MCF 10A (cell line): ENCODE measurements at regions not wholly inside any gene's neighbourhood (a gene's known extent, or its start where the extent isn't known, plus 50 kb on each side); places are given as distances from the start of the nearest gene placed in this dataset.

Experiments
- BruUV-seq: library from RNA; stranded (reverse); fragments of 400-500 nt; replicated peaks from 2 replicates; lab custom pipeline; 2021; lab: Mats Ljungman, UMichigan
- CTCF ChIA-PET: fragments of 300-600 bp; sonication (Branson Sonifier 250); formaldehyde crosslinking; extraction: SDS; loops from one replicate; lab custom pipeline; 2021; ENCODE audit warnings: antibody characterized with exemption, inconsistent platforms; lab: Yijun Ruan, JAX
- POLR2A ChIA-PET: fragments of 300-600, 350-650 bp; sonication (Branson Sonifier 250); formaldehyde crosslinking; extraction: SDS; loops from one replicate; lab custom pipeline; 2020; ENCODE audit warnings: antibody characterized with exemption, inconsistent platforms; lab: Yijun Ruan, JAX
- DNase-seq: peaks from one replicate; pipeline ENCODE4 v3.0.0-alpha.2; 2018; ENCODE audit not compliant: unreplicated experiment
- H3K27ac Mint-ChIP-seq: one replicate; pipeline ENCODE4 v1.8.0; 2022; ENCODE audit warnings: mild to moderate bottlenecking, low read depth, mixed read lengths; ENCODE audit not compliant: unreplicated experiment
- H3K27me3 Mint-ChIP-seq: one replicate; pipeline ENCODE4 v1.8.0; 2022; ENCODE audit warnings: mixed read lengths; ENCODE audit not compliant: insufficient read depth, unreplicated experiment
- H3K36me3 Mint-ChIP-seq: one replicate; pipeline ENCODE4 v1.8.0; 2022; ENCODE audit warnings: mild to moderate bottlenecking, moderate library complexity, mixed read lengths; ENCODE audit not compliant: insufficient read depth, unreplicated experiment
- H3K4me1 Mint-ChIP-seq: one replicate; pipeline ENCODE4 v1.8.0; 2022; ENCODE audit warnings: mixed read lengths; ENCODE audit not compliant: insufficient read depth, unreplicated experiment
- H3K4me3 Mint-ChIP-seq: one replicate; pipeline ENCODE4 v1.8.0; 2022; ENCODE audit warnings: mild to moderate bottlenecking, moderate library complexity, mixed read lengths; ENCODE audit not compliant: unreplicated experiment
- H3K9me3 Mint-ChIP-seq: one replicate; pipeline ENCODE4 v1.8.0; 2022; ENCODE audit warnings: mixed read lengths; ENCODE audit not compliant: unreplicated experiment
- intact Hi-C: fragments of 100-400 bp; cut with micrococcal nuclease; formaldehyde crosslinking; loops from 2 replicates; pipeline ENCODE4 v1.14.1; 2022
- TF ChIP-seq, protein P1 (sequence below): fragments of 200-600 bp; IDR thresholded peaks from one replicate; pipeline ENCODE4 v1.8.0; 2022; ENCODE audit warnings: antibody characterized with exemption, mild to moderate bottlenecking; ENCODE audit not compliant: unreplicated experiment

DNA sequence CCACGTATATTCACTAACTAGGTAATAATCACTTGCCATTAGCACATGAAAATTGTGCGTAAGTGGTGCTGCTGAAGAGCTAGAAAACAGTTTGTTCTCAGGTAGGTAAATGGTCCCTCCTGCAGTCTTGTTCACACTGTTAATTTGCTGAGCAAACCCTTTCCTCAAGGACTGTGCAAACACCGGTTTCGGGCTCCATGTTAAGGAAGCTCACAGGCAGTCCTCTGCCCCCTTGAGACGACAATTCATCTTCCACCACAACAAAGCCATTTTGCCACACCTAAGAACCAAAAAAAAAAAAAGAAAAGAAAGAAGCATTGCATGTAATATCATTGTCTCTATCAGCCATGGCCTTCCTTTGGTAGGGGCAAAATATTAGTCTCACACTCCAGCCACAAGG, 193.9 kb downstream of the BCL11A start:
- TF ChIP-seq, protein P1, sequence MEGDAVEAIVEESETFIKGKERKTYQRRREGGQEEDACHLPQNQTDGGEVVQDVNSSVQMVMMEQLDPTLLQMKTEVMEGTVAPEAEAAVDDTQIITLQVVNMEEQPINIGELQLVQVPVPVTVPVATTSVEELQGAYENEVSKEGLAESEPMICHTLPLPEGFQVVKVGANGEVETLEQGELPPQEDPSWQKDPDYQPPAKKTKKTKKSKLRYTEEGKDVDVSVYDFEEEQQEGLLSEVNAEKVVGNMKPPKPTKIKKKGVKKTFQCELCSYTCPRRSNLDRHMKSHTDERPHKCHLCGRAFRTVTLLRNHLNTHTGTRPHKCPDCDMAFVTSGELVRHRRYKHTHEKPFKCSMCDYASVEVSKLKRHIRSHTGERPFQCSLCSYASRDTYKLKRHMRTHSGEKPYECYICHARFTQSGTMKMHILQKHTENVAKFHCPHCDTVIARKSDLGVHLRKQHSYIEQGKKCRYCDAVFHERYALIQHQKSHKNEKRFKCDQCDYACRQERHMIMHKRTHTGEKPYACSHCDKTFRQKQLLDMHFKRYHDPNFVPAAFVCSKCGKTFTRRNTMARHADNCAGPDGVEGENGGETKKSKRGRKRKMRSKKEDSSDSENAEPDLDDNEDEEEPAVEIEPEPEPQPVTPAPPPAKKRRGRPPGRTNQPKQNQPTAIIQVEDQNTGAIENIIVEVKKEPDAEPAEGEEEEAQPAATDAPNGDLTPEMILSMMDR = no peak
- CTCF ChIA-PET = interaction anchor here (0.8 to 1.0 kb wide), 2 partner anchors 10 to 57 kb away, joined by 3 read pairs; no protein-coding TSS in a partner anchor
- H3K27me3 Mint-ChIP-seq = no peaks in the 10 kb centered on the region
- intact Hi-C loops = no loop called here
- POLR2A ChIA-PET = no interaction called here
- DNase-seq = no peak
- H3K4me1 Mint-ChIP-seq = peaks cover 5% of the 10 kb centered on the region
- no peaks in the 10 kb centered on the region for H3K9me3 Mint-ChIP-seq
- H3K27ac Mint-ChIP-seq = no peak overlapping the region
- no peak overlapping the region for H3K4me3 Mint-ChIP-seq
- no TSS peak for BruUV-seq
- no peaks in the 10 kb centered on the region for H3K36me3 Mint-ChIP-seq

- intact Hi-C loops = no loop called here
- TF ChIP-seq, protein P1 = no peak
- no peaks in the 10 kb centered on the region for H3K27me3 Mint-ChIP-seq
- CTCF ChIA-PET = no interaction called here
- H3K9me3 Mint-ChIP-seq = no peaks in the 10 kb centered on the region
- POLR2A ChIA-PET = no interaction called here
- peaks cover 8% of the 10 kb centered on the region for H3K4me1 Mint-ChIP-seq
- DNase-seq = no peak
- H3K4me3 Mint-ChIP-seq = no peak overlapping the region
- no TSS peak for BruUV-seq
- no peaks in the 10 kb centered on the region for H3K36me3 Mint-ChIP-seq
- H3K27ac Mint-ChIP-seq = no peak overlapping the region
These were observed 195.0 kb downstream of the BCL11A start for GRCh38 chr2:60358476-60358875.

DNA sequence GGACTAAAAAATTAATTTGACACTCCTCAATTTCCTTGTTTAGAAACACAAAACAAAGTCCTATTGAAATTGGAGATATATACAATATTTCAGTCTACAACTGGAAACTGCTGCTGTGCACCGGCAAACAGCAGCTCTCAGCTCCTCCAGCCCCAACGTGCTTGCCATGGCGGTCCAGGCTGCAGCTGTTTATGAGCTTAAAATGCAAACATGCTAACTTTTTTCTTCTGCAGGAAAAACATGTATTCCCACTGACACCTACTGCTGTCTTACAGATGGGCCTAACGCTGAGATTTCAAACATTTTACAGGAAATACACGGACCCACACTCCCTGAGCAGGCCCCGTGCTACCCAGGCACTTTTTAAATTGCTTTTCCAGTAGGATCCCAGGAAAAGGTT, 195.5 kb downstream of the BCL11A start:
- H3K36me3 Mint-ChIP-seq = no peaks in the 10 kb centered on the region
- BruUV-seq = no TSS peak
- POLR2A ChIA-PET = no interaction called here
- no peaks in the 10 kb centered on the region for H3K9me3 Mint-ChIP-seq
- CTCF ChIA-PET = interaction anchor here (0.6 kb wide), 1 partner anchor 448 kb away, joined by 3 read pairs; no protein-coding TSS in a partner anchor
- DNase-seq = no peak
- intact Hi-C loops = no loop called here
- TF ChIP-seq, protein P1 = no peak
- no peak overlapping the region for H3K27ac Mint-ChIP-seq
- H3K27me3 Mint-ChIP-seq = no peaks in the 10 kb centered on the region
- peaks cover 8% of the 10 kb centered on the region for H3K4me1 Mint-ChIP-seq
- no peak overlapping the region for H3K4me3 Mint-ChIP-seq

DNA sequence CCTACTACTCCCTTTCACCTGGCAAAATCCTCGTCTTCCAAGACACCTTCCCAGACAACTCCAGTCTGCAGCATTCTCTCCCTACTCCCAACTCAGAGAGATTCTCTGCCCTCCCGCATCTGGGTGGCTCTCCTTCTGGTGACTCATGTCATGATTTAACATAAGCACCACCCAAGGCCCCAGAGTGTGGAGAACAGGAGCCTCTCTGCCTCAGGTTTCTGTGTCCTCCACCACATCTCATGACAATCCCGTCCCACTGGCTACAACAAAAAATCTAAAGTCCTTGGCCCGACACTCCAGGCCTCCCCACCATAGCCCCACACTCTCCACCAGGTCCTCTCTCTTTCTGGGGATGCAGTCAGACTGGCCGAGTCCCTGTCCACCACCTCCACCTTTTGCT, 197.1 kb downstream of the BCL11A start:
- CTCF ChIA-PET = interaction anchor here (0.6 kb wide), 1 partner anchor 589 kb away, joined by 3 read pairs; no protein-coding TSS in a partner anchor

More for the DNA sequence above, 197.1 kb downstream of the BCL11A start:
- POLR2A ChIA-PET = no interaction called here
- intact Hi-C loops = no loop called here
- TF ChIP-seq, protein P1 = no peak
- Mint-ChIP-seq H3K27me3 (no peaks in the 10 kb centered on the region), H3K36me3 (no peaks in the 10 kb centered on the region), H3K9me3 (no peaks in the 10 kb centered on the region), H3K27ac (no peak overlapping the region), H3K4me3 (no peak overlapping the region), H3K4me1 (peaks cover 8% of the 10 kb centered on the region)
- no TSS peak for BruUV-seq
- DNase-seq = no peak
